SK-N-SH treated with all-trans-retinoic acid at 6 μM for 48 hours (cell line): ENCODE measurements at regions not wholly inside any gene's neighbourhood (a gene's known extent, or its start where the extent isn't known, plus 50 kb on each side); places are given as distances from the start of the nearest gene placed in this dataset.

ENCODE experiments used
- ATAC-seq: fragments of 200-7000 bp; cut with Tn5 transposase; 3 replicates; pipeline ENCODE4 v1.9.1; 2020; ENCODE audit warnings: mild to moderate bottlenecking, moderate library complexity
- BACH2 ChIP-seq: fragments of 250-450 bp; sonication (Bioruptor Pico); IDR thresholded peaks from 2 replicates; pipeline ENCODE4 v1.9.0; 2021; ENCODE audit warnings: mild to moderate bottlenecking, borderline replicate concordance
- CSDC2 ChIP-seq: fragments of 250-450 bp; sonication (Bioruptor Pico); IDR thresholded peaks from 2 replicates; pipeline ENCODE4 v1.5.0; 2020; ENCODE audit warnings: mild to moderate bottlenecking, moderate library complexity
- ESRRG ChIP-seq: fragments of 250-450 bp; sonication (Bioruptor Pico); IDR thresholded peaks from 2 replicates; pipeline ENCODE4 v1.6.1; 2021; ENCODE audit warnings: mild to moderate bottlenecking
- GLIS3 ChIP-seq: fragments of 250-450 bp; sonication (Bioruptor Pico); IDR thresholded peaks from 2 replicates; pipeline ENCODE4 v1.5.0; 2020; ENCODE audit warnings: mild to moderate bottlenecking, moderate library complexity
- ISL1 ChIP-seq: fragments of 250-450 bp; sonication (Bioruptor Pico); IDR thresholded peaks from 2 replicates; pipeline ENCODE4 v2.1.2; 2022; ENCODE audit warnings: mild to moderate bottlenecking, moderate library complexity
- OSR1 ChIP-seq: fragments of 250-450 bp; sonication (Bioruptor Pico); IDR thresholded peaks from 2 replicates; pipeline ENCODE4 v1.8.0; 2022; ENCODE audit warnings: moderate library complexity, mild to moderate bottlenecking, inconsistent platforms
- PPARA ChIP-seq: fragments of 250-450 bp; sonication (Bioruptor Pico); IDR thresholded peaks from 2 replicates; pipeline ENCODE4 v1.5.0; 2020; ENCODE audit warnings: mild to moderate bottlenecking, borderline replicate concordance
- RARB ChIP-seq: fragments of 250-450 bp; sonication (Bioruptor Pico); IDR thresholded peaks from 2 replicates; pipeline ENCODE4 v1.8.0; 2021; ENCODE audit warnings: mild to moderate bottlenecking, moderate library complexity
- SNAI2 ChIP-seq: fragments of 250-450 bp; sonication (Bioruptor Pico); IDR thresholded peaks from 2 replicates; pipeline ENCODE4 v1.5.0; 2020; ENCODE audit warnings: mild to moderate bottlenecking, moderate library complexity
- TCF4 ChIP-seq: fragments of 250-450 bp; sonication (Bioruptor Pico); IDR thresholded peaks from 2 replicates; pipeline ENCODE4 v1.8.0; 2021; ENCODE audit warnings: mild to moderate bottlenecking, moderate library complexity, borderline replicate concordance
- TOX ChIP-seq: fragments of 250-450 bp; sonication (Bioruptor Pico); IDR thresholded peaks from 2 replicates; pipeline ENCODE4 v1.8.0; 2021; ENCODE audit warnings: mild to moderate bottlenecking, moderate library complexity, borderline replicate concordance
- ZC3H10 ChIP-seq: fragments of 250-450 bp; sonication (Bioruptor Pico); IDR thresholded peaks from 2 replicates; pipeline ENCODE4 v1.5.1; 2021; ENCODE audit warnings: mild to moderate bottlenecking, moderate library complexity
- ZFP3 ChIP-seq: fragments of 250-450 bp; sonication (Bioruptor Pico); IDR thresholded peaks from 2 replicates; pipeline ENCODE4 v1.5.0; 2020; ENCODE audit warnings: mild to moderate bottlenecking, moderate library complexity
- ZFP30 ChIP-seq: fragments of 450-650 bp; formaldehyde crosslinking; IDR thresholded peaks from 2 replicates; pipeline ENCODE4 v1.5.0; 2022; ENCODE audit warnings: mild to moderate bottlenecking, moderate library complexity
- ZNF565 ChIP-seq: fragments of 450-650 bp; formaldehyde crosslinking; conservative IDR thresholded peaks from 2 replicates; pipeline ENCODE4 v1.5.0; 2020; ENCODE audit warnings: low read depth, mild to moderate bottlenecking, moderate library complexity
- ZNF8 ChIP-seq: fragments of 450-650 bp; formaldehyde crosslinking; IDR thresholded peaks from 2 replicates; pipeline ENCODE4 v1.5.0; 2020; ENCODE audit warnings: mild to moderate bottlenecking, moderate library complexity
- TF ChIP-seq, protein P1 (sequence below): fragments of 250-450 bp; sonication (Bioruptor Pico); IDR thresholded peaks from 2 replicates; pipeline ENCODE4 v1.5.1; 2021; ENCODE audit warnings: mild to moderate bottlenecking, moderate library complexity
- TF ChIP-seq, protein P2 (sequence below): fragments of 250-450 bp; sonication (Bioruptor Pico); IDR thresholded peaks from 2 replicates; pipeline ENCODE4 v1.5.1; 2020; ENCODE audit warnings: low read depth, mild to moderate bottlenecking, moderate library complexity
- TF ChIP-seq, protein P3 (sequence below): fragments of 250-450 bp; sonication (Bioruptor Pico); IDR thresholded peaks from 2 replicates; pipeline ENCODE4 v1.8.0; 2020; ENCODE audit warnings: mild to moderate bottlenecking, moderate library complexity, borderline replicate concordance
- TF ChIP-seq, protein P4 (sequence below): fragments of 250-450 bp; sonication (Bioruptor Pico); IDR thresholded peaks from 2 replicates; pipeline ENCODE4 v1.8.0; 2021; ENCODE audit warnings: low read depth, mild to moderate bottlenecking, moderate library complexity, borderline replicate concordance

DNA sequence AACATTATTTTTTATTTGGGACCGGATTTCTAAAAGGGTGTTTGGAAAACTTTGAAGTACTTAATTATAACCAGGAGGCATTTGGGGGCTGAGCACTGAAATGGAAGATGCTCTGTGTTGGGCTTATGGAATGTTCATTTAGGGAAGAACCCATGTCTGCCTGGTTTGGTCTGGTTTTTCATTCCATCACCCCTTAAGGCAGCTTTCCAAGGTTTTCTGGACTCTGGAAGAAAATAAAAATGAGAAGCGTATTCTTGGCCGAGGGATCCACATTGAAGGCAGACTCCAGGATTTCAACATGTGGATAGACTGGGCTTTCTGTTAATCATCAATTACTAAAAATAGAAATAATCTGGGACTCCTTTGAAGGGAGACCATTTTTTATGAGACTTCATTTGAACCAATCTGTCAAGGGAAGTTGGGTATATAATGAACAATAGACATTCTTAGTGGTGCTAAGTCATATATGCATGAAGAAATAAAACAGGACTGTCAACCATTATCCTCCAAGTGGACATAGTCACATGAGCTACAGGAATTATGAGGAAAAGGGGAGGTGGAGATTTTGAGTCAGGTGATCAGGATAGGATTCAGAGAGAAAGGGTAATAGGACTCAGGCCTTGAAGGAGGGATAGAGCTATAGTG, 270.5 kb upstream of the ADAMTS9 start:
- TF ChIP-seq BACH2 (CRISPR knock-in tag) (no peak), ZNF8 (no peak), TOX (no peak), ZC3H10 (CRISPR knock-in tag) (no peak), GLIS3 (CRISPR knock-in tag) (no peak), OSR1 (CRISPR knock-in tag) (no peak)
- TF ChIP-seq, protein P1, sequence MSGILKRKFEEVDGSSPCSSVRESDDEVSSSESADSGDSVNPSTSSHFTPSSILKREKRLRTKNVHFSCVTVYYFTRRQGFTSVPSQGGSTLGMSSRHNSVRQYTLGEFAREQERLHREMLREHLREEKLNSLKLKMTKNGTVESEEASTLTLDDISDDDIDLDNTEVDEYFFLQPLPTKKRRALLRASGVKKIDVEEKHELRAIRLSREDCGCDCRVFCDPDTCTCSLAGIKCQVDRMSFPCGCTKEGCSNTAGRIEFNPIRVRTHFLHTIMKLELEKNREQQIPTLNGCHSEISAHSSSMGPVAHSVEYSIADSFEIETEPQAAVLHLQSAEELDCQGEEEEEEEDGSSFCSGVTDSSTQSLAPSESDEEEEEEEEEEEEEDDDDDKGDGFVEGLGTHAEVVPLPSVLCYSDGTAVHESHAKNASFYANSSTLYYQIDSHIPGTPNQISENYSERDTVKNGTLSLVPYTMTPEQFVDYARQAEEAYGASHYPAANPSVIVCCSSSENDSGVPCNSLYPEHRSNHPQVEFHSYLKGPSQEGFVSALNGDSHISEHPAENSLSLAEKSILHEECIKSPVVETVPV (CRISPR knock-in tag): no peak
- TF ChIP-seq, protein P2, sequence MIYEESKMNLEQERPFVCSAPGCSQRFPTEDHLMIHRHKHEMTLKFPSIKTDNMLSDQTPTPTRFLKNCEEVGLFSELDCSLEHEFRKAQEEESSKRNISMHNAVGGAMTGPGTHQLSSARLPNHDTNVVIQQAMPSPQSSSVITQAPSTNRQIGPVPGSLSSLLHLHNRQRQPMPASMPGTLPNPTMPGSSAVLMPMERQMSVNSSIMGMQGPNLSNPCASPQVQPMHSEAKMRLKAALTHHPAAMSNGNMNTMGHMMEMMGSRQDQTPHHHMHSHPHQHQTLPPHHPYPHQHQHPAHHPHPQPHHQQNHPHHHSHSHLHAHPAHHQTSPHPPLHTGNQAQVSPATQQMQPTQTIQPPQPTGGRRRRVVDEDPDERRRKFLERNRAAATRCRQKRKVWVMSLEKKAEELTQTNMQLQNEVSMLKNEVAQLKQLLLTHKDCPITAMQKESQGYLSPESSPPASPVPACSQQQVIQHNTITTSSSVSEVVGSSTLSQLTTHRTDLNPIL (CRISPR knock-in tag): no peak
- TF ChIP-seq, protein P3, sequence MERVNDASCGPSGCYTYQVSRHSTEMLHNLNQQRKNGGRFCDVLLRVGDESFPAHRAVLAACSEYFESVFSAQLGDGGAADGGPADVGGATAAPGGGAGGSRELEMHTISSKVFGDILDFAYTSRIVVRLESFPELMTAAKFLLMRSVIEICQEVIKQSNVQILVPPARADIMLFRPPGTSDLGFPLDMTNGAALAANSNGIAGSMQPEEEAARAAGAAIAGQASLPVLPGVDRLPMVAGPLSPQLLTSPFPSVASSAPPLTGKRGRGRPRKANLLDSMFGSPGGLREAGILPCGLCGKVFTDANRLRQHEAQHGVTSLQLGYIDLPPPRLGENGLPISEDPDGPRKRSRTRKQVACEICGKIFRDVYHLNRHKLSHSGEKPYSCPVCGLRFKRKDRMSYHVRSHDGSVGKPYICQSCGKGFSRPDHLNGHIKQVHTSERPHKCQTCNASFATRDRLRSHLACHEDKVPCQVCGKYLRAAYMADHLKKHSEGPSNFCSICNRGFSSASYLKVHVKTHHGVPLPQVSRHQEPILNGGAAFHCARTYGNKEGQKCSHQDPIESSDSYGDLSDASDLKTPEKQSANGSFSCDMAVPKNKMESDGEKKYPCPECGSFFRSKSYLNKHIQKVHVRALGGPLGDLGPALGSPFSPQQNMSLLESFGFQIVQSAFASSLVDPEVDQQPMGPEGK: no peak
- no peak for ATAC-seq

DNA sequence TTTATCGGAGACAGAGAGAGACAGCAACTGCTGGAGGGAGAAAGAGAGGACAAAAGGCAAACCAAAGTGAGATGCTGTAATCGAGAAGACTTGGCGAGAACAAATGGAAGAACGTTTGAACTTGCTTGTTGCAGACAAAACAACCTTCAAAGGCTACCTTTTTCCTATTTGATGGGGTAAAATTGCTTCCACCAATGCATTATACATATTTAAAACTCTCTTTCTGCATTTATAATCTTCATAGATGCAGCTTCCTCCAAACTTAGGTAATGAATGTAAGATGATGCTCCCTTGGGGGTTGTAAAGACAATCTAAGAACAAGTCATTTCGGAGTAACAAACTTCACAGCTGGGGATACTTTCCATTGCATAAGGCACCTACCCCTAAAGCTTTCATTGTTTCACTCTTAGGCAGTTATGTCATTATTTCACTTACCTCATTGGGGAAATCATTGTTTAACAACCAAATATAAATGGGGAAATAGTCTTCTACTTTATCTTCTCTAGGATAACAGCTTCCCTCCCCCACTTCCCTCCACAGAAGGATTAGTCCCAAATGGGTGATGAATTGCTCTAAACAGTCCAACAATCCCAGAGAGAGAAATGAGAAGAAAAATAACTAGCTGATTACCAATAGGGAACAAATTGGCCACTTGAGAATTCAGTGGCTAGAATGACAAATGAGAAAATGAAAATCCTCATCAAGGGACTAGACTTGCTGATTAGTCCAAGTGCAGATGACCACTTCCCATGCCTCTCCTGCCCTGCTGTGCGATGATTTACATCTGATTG, 269.8 kb upstream of the ADAMTS9 start:
- TF ChIP-seq PPARA: no peak
- no peak for TF ChIP-seq OSR1 (CRISPR knock-in tag)
- no peak for TF ChIP-seq SNAI2 (CRISPR knock-in tag)
- no peak for TF ChIP-seq GLIS3 (CRISPR knock-in tag)
- TF ChIP-seq, protein P4, sequence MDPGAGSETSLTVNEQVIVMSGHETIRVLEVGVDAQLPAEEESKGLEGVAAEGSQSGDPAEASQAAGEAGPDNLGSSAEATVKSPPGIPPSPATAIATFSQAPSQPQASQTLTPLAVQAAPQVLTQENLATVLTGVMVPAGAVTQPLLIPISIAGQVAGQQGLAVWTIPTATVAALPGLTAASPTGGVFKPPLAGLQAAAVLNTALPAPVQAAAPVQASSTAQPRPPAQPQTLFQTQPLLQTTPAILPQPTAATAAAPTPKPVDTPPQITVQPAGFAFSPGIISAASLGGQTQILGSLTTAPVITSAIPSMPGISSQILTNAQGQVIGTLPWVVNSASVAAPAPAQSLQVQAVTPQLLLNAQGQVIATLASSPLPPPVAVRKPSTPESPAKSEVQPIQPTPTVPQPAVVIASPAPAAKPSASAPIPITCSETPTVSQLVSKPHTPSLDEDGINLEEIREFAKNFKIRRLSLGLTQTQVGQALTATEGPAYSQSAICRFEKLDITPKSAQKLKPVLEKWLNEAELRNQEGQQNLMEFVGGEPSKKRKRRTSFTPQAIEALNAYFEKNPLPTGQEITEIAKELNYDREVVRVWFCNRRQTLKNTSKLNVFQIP (CRISPR knock-in tag): no peak
- no peak for TF ChIP-seq ZNF8
- TF ChIP-seq RARB: no peak
- TF ChIP-seq ZC3H10 (CRISPR knock-in tag): no peak
- ATAC-seq: no peak

DNA sequence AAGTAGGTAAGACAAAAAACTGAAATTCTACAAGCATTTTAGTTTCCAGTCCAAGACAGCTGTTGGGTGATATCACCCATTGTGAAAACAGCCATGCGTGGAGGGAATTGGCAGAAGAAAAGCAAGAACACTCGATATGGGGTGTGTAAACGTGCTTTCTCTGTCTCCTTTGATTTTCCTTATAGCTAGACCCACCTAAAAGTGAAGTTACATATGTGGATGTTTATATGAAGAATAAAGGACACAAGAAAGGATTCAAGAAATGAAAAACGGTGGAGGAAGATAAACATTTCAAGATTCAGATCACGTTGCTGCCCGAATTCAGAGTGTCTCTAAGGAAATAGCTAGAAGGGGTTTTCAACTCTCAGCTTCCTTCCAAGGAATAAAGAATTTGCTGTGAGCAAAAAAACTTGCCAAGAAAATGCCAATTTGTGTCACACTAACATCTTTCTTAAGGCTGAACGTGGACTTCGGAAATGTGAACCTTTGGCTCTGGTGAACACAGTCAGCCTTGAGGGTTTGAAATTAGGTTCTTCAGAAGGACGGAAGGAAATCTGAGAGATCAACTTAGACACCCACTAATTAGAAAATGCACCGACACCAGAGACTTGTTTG, 269.0 kb upstream of the ADAMTS9 start:
- no peak for ATAC-seq
- TF ChIP-seq SNAI2 (CRISPR knock-in tag) (no peak), ZNF8 (no peak), BACH2 (CRISPR knock-in tag) (no peak), ZNF565 (CRISPR knock-in tag) (no peak), RARB (no peak), ZC3H10 (CRISPR knock-in tag) (no peak), ZFP3 (no peak), ISL1 (no peak), PPARA (no peak), ZFP30 (CRISPR knock-in tag) (no peak), GLIS3 (CRISPR knock-in tag) (no peak), ESRRG (CRISPR knock-in tag) (no peak), TCF4 (no peak), CSDC2 (CRISPR knock-in tag) (no peak)
- TF ChIP-seq, protein P3: no peak
